NCI-H446 (cell line): ENCODE measurements at regions not wholly inside any gene's neighbourhood (a gene's known extent, or its start where the extent isn't known, plus 50 kb on each side); places are given as distances from the start of the nearest gene placed in this dataset.

Experiments
- DNase-seq, 2 experiments: peaks; one replicate each; lab custom pipeline; 2025; lab: John Stamatoyannopoulos, UW

DNA sequence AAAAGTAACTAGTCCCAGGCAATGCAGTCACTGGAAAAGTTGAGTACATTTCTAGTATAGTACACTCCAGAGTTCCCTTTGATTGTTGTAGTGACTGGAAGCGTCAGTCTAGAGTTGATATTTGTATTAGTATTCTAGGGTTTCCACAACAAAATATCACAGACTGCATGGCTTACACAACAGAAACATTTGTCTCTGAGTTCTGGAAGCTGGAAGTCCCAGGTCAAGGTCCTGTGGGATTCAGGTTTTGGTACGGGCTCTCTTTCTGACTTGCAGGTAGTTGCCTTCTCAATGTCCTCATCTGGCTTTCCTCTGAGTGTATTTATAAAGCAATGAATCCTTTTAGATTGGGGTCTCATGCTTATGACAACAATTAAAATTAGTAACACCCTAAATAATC, 1119.1 kb upstream of the PHF14 start:
- DNase-seq, result no peak

DNA sequence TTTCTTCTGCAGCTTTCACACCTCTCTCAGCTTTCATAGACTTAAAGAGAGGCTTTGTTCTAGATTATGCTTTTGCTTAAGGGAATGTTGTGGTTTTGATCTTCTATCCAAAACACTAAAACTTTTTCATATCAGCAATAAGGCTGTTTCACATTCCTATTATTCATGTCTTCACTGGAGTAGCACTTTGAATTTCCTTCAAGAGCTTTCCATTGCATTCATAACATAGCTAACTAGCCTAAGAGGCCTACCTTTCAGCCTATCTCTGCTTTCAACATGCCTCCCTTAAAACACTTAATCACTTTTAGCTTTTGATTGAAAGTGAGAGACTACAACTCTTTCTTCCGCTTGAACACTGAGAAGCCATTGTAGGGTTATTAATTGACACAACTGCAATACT, 1117.0 kb upstream of the PHF14 start:
- DNase-seq, result no peak

DNA sequence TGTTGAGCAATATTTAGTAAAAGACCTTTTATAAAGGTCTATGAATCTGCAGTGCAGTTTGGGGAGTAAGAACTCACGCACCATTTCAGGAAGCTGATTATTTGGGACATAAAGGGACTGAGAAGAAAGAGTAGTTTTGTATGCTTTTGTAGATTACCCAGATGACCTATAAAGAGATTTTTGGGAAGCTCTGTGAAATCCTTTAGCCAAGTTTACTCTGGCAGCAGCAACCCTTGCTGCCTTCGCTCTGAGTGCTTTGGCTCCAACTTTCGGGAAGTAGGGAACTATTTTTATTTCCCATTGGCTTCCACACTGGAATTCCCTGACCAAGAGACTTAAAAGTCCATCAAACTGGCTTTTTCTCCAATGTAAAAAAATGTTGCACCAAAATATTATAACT, 1110.1 kb upstream of the PHF14 start:
- peak in 1 of 2 experiments; percentile 13 for DNase-seq

DNA sequence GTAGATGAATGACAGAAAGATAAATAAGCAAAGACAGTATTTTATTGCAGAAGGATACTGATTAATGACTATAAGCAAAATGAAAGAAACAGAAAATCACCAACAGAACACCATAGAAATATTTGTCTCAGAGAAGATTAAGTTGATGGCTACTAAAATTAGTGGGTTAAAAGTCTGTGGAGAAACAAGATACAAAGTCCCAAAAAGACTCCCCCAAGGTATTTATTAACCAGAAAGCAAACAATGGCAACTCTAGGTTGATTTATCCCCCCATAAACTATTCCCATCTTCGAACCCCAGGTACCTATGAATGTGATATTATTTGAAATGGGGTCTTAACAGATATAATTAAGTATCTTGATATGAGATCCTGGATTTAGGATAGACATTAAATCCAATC, 1104.5 kb upstream of the PHF14 start:
- no peak for DNase-seq

DNA sequence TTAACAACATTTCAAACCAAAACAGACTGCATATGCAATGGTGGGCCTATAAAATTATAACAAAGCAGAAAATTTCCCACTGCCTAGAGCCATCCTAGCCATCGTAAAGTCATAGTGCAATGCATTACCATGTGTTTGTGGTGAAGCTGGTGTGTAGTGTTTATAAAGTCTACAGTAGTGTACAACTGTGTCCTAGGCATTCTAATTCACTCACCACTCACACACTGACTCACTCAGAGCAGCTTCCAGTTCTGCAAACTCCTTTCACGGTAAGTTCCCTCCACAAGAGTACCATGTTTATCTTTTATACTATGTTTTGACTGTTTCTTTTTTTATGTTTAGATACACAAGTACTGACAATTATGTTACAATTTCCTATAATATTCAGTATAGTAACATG, 1104.1 kb upstream of the PHF14 start:
- no peak for DNase-seq

DNA sequence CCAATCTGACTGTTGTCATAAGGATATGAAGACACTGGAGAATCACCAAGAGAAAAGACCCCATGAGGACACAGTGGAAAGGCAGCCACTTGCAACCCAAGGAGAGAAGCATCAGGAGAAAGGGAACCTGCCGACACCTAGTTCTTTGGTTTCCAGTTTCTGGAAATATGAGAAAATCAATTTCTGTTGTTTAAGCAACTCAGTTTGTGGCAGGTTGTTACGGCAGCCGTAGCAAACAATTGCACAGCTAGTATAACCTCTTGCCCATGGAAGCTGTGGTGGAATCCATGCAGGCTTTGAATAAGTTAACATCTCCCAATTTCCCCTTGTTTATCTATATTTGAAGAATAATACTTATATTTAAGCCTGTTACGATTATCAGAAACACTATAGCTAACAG, 1103.0 kb upstream of the PHF14 start:
- no peak for DNase-seq

DNA sequence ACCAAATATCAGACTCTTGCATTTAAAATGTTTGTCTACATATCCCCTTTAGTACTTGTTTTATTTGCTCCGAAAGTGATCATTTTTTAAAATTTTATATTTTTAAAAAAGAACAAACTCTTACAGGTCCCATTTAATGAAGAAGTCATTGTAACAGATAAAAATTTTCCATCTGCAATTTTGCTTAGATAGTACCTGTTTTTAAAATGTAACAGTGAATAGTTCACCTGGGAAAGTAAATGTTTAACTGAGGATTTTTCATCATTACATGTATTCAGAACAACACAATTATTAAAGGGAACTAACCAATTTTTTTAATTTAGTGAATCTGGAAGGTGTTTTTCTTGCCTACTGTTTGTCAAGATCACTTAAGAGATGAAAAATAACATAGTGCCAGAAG, 1099.5 kb upstream of the PHF14 start:
- DNase-seq, result no peak

DNA sequence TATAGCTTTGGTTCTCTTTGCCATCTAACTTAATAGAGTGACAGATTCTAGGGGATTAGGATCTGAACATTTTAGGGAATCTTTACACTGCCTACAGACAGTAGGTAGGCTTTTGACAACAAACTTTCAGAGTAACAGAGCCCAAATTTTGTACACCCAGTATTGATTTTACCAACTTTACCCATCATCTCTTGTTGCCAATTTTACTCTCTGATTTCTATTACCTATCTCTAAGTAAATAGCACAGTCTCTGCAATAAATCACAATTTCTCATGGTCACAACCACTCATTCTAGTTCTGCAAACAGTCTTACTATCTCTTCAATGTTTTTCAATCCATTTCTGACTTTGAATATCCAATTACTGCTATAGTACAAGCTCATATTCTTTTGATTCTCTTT, 1097.6 kb upstream of the PHF14 start:
- DNase-seq, result no peak

DNA sequence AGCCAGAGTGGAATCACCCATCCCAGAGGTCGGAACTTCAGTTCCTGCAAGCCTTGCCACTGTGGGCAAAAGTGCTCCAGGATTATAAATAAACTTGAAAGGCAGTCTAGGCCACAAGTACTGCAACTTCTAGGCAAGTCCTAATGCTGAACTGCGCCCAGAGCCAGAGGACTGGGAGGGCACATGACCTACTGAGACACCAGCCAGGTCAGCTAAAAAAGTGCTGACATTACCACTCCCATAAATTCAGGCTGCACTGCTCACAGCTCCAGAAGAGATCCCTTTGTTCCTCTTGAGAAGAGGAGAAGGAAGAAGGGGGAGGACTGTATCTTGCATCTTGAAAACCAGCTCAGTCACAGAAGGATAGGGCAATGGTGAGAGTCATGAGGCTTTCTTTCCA, 1084.1 kb upstream of the PHF14 start:
- no peak for DNase-seq

DNA sequence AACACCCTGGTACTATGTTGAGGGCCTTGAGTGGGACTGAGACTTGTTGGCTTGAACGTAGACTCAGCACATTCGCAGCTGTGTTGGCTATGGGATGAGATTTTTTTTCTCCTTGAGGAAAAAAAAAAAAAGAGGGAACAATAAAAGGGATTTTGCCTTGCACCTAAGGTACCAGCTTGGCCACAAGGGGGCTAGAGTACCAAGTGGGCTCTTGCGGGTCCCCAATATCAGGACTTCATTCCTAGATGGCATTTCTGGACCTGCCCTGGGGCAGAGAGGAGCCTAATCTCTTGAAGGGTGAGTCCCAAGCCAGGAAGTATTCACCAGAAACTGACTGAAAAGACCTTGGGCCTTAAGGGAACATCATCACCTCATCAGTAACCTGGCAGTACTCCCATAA, 1083.6 kb upstream of the PHF14 start:
- no peak for DNase-seq

DNA sequence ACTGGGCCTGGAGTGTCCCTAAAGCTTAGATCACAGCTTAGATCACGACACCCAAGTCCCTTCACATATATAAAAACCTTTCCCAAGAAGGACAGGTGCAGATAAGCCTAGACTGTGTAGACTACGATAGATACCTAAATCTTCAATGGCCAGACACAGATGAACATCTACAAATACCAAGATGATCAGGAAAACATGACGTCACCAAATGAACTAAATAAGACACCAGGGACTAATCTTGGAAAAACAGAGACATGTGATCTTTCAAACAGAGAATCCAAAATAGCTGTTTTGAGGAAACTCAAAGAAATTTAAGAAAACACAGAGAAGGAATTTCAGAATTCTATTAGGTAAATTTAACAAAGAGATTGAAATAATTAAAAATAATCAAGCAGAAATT, 1082.6 kb upstream of the PHF14 start:
- no peak for DNase-seq

DNA sequence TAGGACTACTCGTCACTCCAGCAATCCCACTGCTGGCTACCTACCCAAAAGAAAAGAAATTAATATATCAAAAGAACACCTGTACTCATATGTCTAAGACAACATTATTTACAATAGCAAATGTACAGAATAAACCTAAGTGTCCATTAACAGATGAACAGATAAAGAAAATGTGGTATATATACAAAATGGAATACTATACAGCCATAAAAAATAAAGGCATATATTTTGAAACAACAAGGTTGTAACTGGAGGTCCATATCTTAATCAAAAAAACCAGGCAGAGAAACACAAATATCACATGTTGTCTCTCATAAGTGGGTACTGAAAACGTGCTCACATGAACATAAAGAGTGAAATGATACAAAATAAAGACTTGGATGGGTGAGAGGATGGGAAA, 1073.3 kb upstream of the PHF14 start:
- DNase-seq, result no peak

DNA sequence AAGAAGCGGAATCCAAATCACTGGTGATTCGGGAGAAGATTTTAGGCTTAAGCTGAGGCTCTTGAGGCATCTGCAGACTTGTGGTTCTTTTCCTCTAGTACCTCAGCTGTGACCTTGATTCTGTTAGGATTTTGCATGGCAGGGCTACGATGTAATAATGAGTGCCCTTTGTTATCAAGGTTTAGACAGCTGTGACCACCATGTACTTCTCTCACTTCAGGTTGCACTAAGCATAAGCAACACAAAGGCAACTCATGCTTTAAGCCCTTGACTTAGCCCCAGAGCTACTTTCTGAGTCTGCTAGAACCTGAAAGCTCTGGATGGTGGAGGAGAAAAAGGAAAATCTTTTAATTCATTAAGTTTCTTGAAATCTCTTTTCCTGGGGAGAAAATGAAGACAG, 1052.3 kb upstream of the PHF14 start:
- DNase-seq, result no peak

DNA sequence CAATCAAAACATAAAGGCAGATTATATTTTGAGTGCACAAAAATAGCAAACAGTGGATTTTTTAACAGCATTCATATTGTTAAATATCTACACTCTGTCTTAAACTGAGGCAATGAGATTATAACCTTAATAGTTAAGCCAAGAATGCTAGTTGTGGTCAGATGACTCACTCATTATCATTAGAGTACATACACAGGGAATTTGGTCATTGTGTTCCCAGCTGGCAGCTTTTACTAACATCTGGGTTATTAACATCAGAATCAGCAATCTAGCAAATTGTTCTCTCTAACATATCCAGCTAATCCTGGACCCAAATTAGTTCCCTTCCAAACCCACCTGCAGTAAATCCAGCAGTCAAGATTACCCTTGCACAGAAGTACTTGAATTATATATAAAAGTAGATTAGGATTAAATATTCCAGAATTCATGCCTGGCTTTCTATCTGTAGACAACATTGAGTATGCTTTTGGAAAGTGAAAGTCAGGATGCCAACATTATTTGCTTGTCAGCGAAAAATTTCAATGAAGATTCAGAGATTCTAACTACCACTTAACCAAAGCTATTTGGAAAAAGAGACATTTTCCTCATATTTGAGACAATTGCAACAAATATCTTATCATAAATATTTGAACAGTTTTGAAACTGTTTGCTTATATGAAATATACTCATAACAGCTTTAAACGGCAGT, 1035.6 kb upstream of the PHF14 start:
- no peak for DNase-seq

DNA sequence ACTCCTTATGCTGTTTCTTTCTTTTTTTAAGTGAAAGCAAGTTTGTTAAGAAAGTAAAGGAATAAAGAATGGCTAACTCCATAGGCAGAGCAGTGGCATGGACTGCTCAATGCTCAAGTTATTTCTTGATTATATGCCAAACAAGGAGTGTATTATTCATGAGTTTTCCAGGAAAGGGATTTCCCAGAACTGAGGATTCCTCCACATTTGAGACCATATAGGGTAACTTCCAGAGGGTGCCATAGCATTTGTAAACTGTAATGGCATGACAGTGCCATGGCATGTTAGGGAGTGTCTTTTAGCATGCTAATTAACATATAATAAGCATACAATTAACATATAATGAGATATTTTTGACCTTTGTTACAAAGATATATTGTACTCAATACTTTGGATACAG, 1034.5 kb upstream of the PHF14 start:
- no peak for DNase-seq

DNA sequence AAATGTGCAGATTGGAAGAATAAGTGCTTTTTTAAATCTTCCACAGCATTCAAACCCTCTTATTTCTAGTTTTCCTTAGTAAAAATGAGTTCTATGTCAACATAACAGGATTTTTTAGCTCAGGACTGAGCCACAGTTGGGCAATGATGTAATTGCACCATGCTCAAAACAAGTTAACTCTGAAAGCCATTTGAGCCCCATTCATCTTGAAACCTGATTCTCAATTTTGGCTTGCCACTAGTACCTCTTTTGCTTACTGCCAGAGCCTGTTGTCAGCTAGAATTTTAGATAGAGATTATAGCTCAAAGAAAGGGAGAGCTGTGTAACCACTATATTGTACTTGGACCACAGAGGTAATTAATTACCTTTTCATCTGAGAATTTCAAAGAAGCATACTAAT, 1028.5 kb upstream of the PHF14 start:
- DNase-seq, result peak; percentile 70 to 78

DNA sequence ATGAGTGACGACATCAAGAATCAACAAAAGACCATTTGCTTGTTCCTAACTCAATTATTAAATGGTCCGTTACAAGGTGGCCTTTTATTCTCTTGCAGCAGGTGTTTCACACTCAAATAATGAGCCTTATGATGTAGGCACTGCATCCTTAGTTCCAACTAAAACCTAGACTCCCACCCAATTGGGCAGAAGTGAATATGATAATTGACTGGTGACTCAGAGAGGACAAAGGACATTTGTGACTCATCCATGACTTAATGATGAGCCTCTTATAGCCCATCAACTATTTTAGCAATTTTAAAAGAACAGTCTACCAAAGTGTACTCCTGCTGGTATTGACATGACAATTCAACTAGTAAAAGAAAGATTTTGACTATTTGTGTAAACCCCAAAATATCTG, 1027.8 kb upstream of the PHF14 start:
- DNase-seq, result peak in 1 of 2 experiments; percentile 48

DNA sequence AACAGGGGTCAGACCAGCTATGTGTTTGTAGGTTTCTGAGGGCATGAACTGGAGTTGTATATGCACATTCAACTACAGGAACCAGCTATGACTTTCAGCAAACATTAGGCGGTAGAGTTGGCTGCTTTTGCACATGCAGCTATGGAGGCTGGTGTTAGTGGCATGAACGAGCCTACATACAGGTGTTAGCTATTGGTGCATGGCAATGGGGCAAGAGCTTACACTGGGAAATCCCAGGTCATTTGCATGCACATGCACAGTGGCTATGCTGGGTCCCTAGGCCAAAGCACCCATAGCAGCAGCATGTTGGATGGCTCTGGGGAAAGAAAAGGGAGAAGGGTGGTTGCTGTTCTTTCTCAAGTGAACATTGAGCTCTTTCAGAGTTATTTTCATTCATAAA, 1018.5 kb upstream of the PHF14 start:
- DNase-seq, result no peak

DNA sequence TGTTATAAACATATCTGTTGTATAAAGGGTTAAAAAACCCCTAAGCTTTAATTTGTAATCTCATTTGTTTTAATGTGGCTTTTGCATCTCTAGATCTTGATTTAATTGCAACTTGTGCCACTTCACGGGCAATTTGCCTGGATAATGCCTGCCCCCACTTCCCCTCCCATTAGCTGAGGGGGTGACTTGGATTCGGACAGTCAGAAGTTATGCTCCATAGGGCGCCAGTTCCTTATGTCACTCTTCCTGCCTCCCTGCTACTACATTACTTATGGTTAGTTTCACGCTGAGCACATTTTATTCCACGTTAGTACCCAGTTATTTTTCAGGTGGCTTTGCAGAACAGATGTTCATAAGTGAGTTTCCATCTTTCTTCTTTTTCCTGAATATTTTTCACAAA, 1015.2 kb upstream of the PHF14 start:
- DNase-seq, result peak; percentile 82 to 88

DNA sequence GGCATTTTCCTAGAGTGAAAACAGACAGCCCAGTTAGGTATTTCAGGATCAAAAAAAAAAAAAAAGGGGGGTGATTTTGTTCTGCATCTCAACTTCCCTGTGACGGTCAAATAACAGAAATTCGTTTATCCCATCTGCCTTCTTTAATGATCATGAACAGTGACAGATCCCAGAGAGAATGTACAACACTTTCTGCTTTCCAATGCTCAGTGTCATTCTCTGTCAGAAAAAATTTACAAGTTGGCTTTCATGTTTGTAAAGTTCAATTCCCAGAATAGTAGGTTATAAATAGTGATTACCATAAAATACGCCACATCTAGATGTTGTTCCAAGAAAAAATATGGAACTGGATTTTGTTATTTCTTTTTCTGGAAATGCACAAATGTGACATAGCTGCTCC, 1013.2 kb upstream of the PHF14 start:
- DNase-seq, result no peak

DNA sequence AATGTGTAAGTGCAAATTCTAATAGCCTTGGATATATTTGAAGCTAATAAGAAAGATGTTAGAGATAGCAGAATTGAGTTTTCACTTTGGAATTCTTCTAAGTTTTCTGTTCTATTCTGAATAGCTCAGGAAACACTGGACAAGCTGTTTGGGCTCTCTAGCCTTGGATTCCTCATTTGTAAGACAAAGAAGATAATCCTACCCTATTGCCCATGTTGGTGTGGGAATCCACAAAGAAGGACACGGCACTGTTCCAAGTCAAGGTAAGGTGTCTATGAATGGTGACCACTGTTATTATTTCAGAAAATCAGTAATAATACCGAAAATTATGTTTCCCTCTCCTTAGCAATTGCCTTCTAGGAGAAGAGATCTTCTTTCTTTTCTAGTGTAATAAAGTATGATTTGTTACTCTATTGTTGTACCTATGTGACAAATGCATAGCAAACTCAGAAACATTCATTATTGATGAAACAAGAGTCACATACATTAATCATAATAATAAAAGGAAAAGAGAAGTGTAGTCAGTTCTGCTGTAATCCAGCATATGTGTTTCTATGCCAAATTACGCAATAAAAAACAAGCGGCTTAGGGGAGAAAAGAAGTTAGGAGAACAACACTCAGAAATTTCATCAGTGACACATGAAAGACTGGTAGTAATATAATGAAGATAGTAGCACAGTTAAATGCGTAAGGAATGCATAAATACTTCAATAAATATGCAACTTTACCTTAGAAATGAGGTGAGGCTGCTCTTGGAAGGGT, 1012.3 kb upstream of the PHF14 start:
- DNase-seq, result no peak

DNA sequence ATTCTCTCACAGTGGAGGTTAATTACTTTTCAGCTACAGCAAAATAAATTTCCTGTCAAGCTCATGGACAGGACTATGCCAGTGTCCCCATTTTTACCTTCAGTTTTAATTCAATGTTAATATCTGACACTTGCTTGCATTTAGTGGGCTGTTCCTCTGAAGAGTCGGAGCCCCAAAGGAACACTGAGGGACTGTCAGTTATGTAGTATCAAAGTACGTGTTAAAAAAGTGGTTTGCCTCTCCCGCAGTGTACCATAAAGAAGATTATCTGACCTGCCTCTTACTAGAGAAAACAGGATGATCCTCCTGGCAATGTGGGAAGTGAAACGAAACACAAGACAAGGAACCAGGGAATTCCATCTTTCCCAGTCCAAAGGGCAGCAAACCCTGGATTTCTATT, 1010.9 kb upstream of the PHF14 start:
- no peak for DNase-seq

DNA sequence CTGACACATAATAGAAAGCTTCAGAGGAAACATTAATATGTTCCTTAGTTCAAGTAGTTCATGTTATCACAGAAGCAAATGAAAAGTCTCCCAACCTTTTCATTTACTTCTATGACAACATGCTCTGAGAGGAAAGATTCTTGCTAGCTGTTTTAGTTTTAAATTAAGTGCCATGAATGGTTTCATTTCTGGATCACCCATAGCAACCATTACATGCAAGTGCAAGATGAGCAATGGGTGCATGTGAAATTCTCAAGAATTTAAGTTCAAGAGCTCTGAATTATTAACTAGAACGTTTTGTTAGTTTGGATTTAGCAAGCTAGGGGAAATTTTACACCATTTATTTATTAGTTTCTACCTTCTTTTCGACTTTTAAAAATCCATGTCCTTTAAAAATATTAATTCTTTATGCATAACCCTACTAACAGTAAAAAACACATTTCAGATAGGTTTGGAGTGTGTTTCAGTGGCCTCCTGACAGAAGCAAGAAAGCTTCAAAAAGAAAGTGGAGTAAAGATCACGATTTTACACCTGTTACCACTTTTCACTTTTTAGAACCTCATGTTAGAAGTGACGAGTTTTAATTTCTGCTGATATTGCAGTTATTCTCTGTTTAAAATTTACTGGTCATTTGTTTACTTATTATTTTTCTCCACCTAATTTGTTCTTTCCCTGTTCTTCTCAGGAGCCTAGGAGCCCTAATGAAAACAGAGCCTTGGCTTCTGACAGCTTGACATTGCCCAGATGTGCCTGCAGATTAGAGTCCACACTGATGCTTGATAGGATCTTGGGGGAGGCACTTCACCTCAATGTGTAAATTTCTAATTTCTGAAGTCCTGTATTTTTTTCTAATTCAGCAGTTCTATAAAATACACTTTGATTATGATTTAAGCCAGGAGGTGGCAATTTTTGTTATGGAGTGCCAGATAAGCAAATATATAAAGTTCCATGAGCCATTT, 995.3 kb upstream of the PHF14 start:
- no peak for DNase-seq
